ENCODE measurements at regions not wholly inside any gene's neighbourhood (a gene's known extent, or its start where the extent isn't known, plus 50 kb on each side); places are given as distances from the start of the nearest gene placed in this dataset.

- TF ChIP-seq CTCF (IDR thresholded peaks at IDR 0.05; ENCODE audit: insufficient read depth, low read depth, low read length) (no peak), EZH2 (IDR thresholded peaks at IDR 0.05; ENCODE audit: insufficient read depth, low read length) (no peak)
- Histone ChIP-seq H3K9me3 (ENCODE audit: insufficient read depth, low read depth, low read length) (no peaks in the 10 kb centered on the region), H3K36me3 (ENCODE audit: insufficient read depth, low read length) (no peaks in the 10 kb centered on the region), H4K20me1 (ENCODE audit: insufficient read depth, low read length) (no peaks in the 10 kb centered on the region), H3K4me2 (ENCODE audit: low read length) (no peak overlapping the region), H3K79me2 (ENCODE audit: insufficient read depth, low read length) (no peaks in the 10 kb centered on the region), H2AFZ (ENCODE audit: low read depth, low read length) (no peak overlapping the region), H3K4me3 (ENCODE audit: insufficient read depth, low read depth, low read length) (no peak overlapping the region), H3K27me3 (ENCODE audit: insufficient read depth, low read length) (no peaks in the 10 kb centered on the region), H3K4me1 (ENCODE audit: insufficient read depth, low read length) (no peaks in the 10 kb centered on the region), H3K27ac (ENCODE audit: low read depth, low read length) (no peak overlapping the region), H3K9ac (ENCODE audit: low read length) (no peak overlapping the region)
- Mint-ChIP-seq H3K27ac (ENCODE audit: unreplicated experiment) (no peak overlapping the region), H3K9me3 (ENCODE audit: unreplicated experiment) (no peaks in the 10 kb centered on the region), H3K27me3 (ENCODE audit: low read depth, unreplicated experiment) (no peaks in the 10 kb centered on the region), H3K36me3 (ENCODE audit: low read depth, unreplicated experiment) (no peaks in the 10 kb centered on the region), H3K4me1 (ENCODE audit: low read depth, unreplicated experiment) (no peaks in the 10 kb centered on the region), H3K4me3 (ENCODE audit: unreplicated experiment) (no peak overlapping the region)
- DNase-seq (ENCODE audit: low read depth) (no peak), FAIRE-seq (no peak)
Measured at GRCh38 chr2:185658750-185659149, 79.9 kb upstream of the FSIP2 start.

GRCh38 chr2:185663811-185664210 lies 74.8 kb upstream of the FSIP2 start:
- H3K27me3 ChIP-seq (ENCODE audit: insufficient read depth, low read length), result no peaks in the 10 kb centered on the region
- Mint-ChIP-seq H3K9me3 (ENCODE audit: unreplicated experiment) (peaks cover 2% of the 10 kb centered on the region), H3K27me3 (ENCODE audit: low read depth, unreplicated experiment) (no peaks in the 10 kb centered on the region), H3K36me3 (ENCODE audit: low read depth, unreplicated experiment) (no peaks in the 10 kb centered on the region), H3K4me3 (ENCODE audit: unreplicated experiment) (no peak overlapping the region), H3K27ac (ENCODE audit: unreplicated experiment) (no peak overlapping the region), H3K4me1 (ENCODE audit: low read depth, unreplicated experiment) (no peaks in the 10 kb centered on the region)
- H2AFZ ChIP-seq (ENCODE audit: low read depth, low read length), result no peak overlapping the region
- H3K79me2 ChIP-seq (ENCODE audit: insufficient read depth, low read length), result no peaks in the 10 kb centered on the region
- H3K9ac ChIP-seq (ENCODE audit: low read length), result no peak overlapping the region
- H3K4me3 ChIP-seq (ENCODE audit: insufficient read depth, low read depth, low read length), result no peak overlapping the region
- H3K9me3 ChIP-seq (ENCODE audit: insufficient read depth, low read depth, low read length), result no peaks in the 10 kb centered on the region
- DNase-seq (ENCODE audit: low read depth) (no peak), FAIRE-seq (no peak)
- TF ChIP-seq CTCF (IDR thresholded peaks at IDR 0.05; ENCODE audit: insufficient read depth, low read depth, low read length), result no peak
- no peak for TF ChIP-seq EZH2 (IDR thresholded peaks at IDR 0.05; ENCODE audit: insufficient read depth, low read length)
- H3K4me1 ChIP-seq (ENCODE audit: insufficient read depth, low read length), result no peaks in the 10 kb centered on the region
- H3K36me3 ChIP-seq (ENCODE audit: insufficient read depth, low read length), result no peaks in the 10 kb centered on the region
- no peak overlapping the region for H3K4me2 ChIP-seq (ENCODE audit: low read length)
- H4K20me1 ChIP-seq (ENCODE audit: insufficient read depth, low read length), result no peaks in the 10 kb centered on the region
- no peak overlapping the region for H3K27ac ChIP-seq (ENCODE audit: low read depth, low read length)

GRCh38 chr2:185664384-185664783 lies 74.2 kb upstream of the FSIP2 start:
- no peaks in the 10 kb centered on the region for H4K20me1 ChIP-seq (ENCODE audit: insufficient read depth, low read length)
- no peak overlapping the region for H3K4me3 ChIP-seq (ENCODE audit: insufficient read depth, low read depth, low read length)
- Mint-ChIP-seq H3K9me3 (ENCODE audit: unreplicated experiment) (peaks cover 2% of the 10 kb centered on the region), H3K27ac (ENCODE audit: unreplicated experiment) (no peak overlapping the region), H3K36me3 (ENCODE audit: low read depth, unreplicated experiment) (no peaks in the 10 kb centered on the region), H3K27me3 (ENCODE audit: low read depth, unreplicated experiment) (no peaks in the 10 kb centered on the region), H3K4me3 (ENCODE audit: unreplicated experiment) (no peak overlapping the region), H3K4me1 (ENCODE audit: low read depth, unreplicated experiment) (no peaks in the 10 kb centered on the region)
- H3K9me3 ChIP-seq (ENCODE audit: insufficient read depth, low read depth, low read length), result no peaks in the 10 kb centered on the region
- DNase-seq (ENCODE audit: low read depth) (no peak), FAIRE-seq (no peak)
- TF ChIP-seq EZH2 (IDR thresholded peaks at IDR 0.05; ENCODE audit: insufficient read depth, low read length) (no peak), CTCF (IDR thresholded peaks at IDR 0.05; ENCODE audit: insufficient read depth, low read depth, low read length) (no peak)
- no peak overlapping the region for H3K27ac ChIP-seq (ENCODE audit: low read depth, low read length)
- no peaks in the 10 kb centered on the region for H3K27me3 ChIP-seq (ENCODE audit: insufficient read depth, low read length)
- no peak overlapping the region for H3K9ac ChIP-seq (ENCODE audit: low read length)
- no peaks in the 10 kb centered on the region for H3K36me3 ChIP-seq (ENCODE audit: insufficient read depth, low read length)
- no peak overlapping the region for H2AFZ ChIP-seq (ENCODE audit: low read depth, low read length)
- H3K4me1 ChIP-seq (ENCODE audit: insufficient read depth, low read length), result no peaks in the 10 kb centered on the region
- no peaks in the 10 kb centered on the region for H3K79me2 ChIP-seq (ENCODE audit: insufficient read depth, low read length)
- H3K4me2 ChIP-seq (ENCODE audit: low read length), result no peak overlapping the region
